WTC11 (cell line): ENCODE measurements at regions not wholly inside any gene's neighbourhood (a gene's known extent, or its start where the extent isn't known, plus 50 kb on each side); places are given as distances from the start of the nearest gene placed in this dataset.
"Not testable (repeated sequence)": the region's sequence is repeated elsewhere in the genome, so short reads cannot be mapped to it uniquely, and the experiment has no call there.

Source experiments
- ATAC-seq: fragments of 200-7000 bp; cut with Tn5 transposase; 2 replicates; pipeline ENCODE4 v1.10.0; 2021; ENCODE audit warnings: mild to moderate bottlenecking, moderate library complexity
- CTCF ChIA-PET: fragments of 300-600 bp; sonication (Branson Sonifier 250); formaldehyde crosslinking; loops from one replicate; lab custom pipeline; 2021; ENCODE audit warnings: antibody characterized with exemption; lab: Charles Lee
- POLR2A ChIA-PET: fragments of 350-600 bp; sonication (Branson Sonifier 250); formaldehyde crosslinking; loops from one replicate; lab custom pipeline; 2021; ENCODE audit warnings: antibody characterized with exemption; lab: Charles Lee
- DNase-seq: peaks from one replicate; pipeline ENCODE4 v3.0.0; 2021; ENCODE audit warnings: low spot score
- H3K27ac Mint-ChIP-seq: 2 replicates; pipeline ENCODE4 v1.8.0; 2021; ENCODE audit warnings: mixed read lengths
- H3K27me3 Mint-ChIP-seq: 2 replicates; pipeline ENCODE4 v1.8.0; 2021; ENCODE audit warnings: low read depth, mild to moderate bottlenecking, moderate library complexity, mixed read lengths
- H3K36me3 Mint-ChIP-seq: 2 replicates; pipeline ENCODE4 v1.8.0; 2021; ENCODE audit warnings: mixed read lengths
- H3K4me1 Mint-ChIP-seq: 2 replicates; pipeline ENCODE4 v1.8.0; 2022; ENCODE audit warnings: mixed read lengths
- H3K4me3 Mint-ChIP-seq: 2 replicates; pipeline ENCODE4 v1.8.0; 2021; ENCODE audit warnings: mild to moderate bottlenecking, moderate library complexity, mixed read lengths
- H3K9me3 Mint-ChIP-seq: 2 replicates; pipeline ENCODE4 v1.8.0; 2021; ENCODE audit warnings: mixed read lengths
- CREM ChIP-seq: sonication (generic); formaldehyde crosslinking; IDR thresholded peaks from 2 replicates; pipeline ENCODE4 v1.8.1; 2022; ENCODE audit warnings: mild to moderate bottlenecking, missing genetic modification reagents, moderate library complexity
- E2F1 ChIP-seq: sonication (generic); formaldehyde crosslinking; IDR thresholded peaks from 2 replicates; pipeline ENCODE4 v1.8.0; 2022; ENCODE audit warnings: mild to moderate bottlenecking, missing genetic modification reagents
- E2F4 ChIP-seq: sonication (generic); formaldehyde crosslinking; IDR thresholded peaks from 2 replicates; pipeline ENCODE4 v1.8.1; 2022; ENCODE audit warnings: low read depth, mild to moderate bottlenecking, moderate library complexity, missing genetic modification reagents, borderline replicate concordance
- ESRRA ChIP-seq: sonication (generic); formaldehyde crosslinking; IDR thresholded peaks from 2 replicates; pipeline ENCODE4 v1.8.1; 2022; ENCODE audit warnings: mild to moderate bottlenecking, missing genetic modification reagents, borderline replicate concordance
- FOXK1 ChIP-seq: sonication (generic); formaldehyde crosslinking; IDR thresholded peaks from 2 replicates; pipeline ENCODE4 v1.8.0; 2022; ENCODE audit warnings: mild to moderate bottlenecking, moderate library complexity, missing genetic modification reagents
- GABPB1 ChIP-seq: sonication (generic); formaldehyde crosslinking; IDR thresholded peaks from 2 replicates; pipeline ENCODE4 v1.8.1; 2023; ENCODE audit warnings: mild to moderate bottlenecking, missing genetic modification reagents
- GRHL2 ChIP-seq: fragments of 250-450 bp; sonication (Bioruptor Pico); IDR thresholded peaks from 2 replicates; pipeline ENCODE4 v1.8.0; 2022; ENCODE audit warnings: mild to moderate bottlenecking, moderate library complexity; ENCODE audit not compliant: insufficient replicate concordance, severe bottlenecking
- JAZF1 ChIP-seq: fragments of 250-450 bp; sonication (Bioruptor Pico); IDR thresholded peaks from 2 replicates; pipeline ENCODE4 v1.9.0; 2021; ENCODE audit warnings: moderate library complexity, mild to moderate bottlenecking, inconsistent platforms
- RORB ChIP-seq: fragments of 250-450 bp; sonication (Bioruptor Pico); IDR thresholded peaks from 2 replicates; pipeline ENCODE4 v1.9.0; 2021; ENCODE audit warnings: mild to moderate bottlenecking
- SMAD4 ChIP-seq: sonication (generic); formaldehyde crosslinking; IDR thresholded peaks from 2 replicates; pipeline ENCODE4 v1.8.0; 2022; ENCODE audit warnings: mild to moderate bottlenecking, missing genetic modification reagents
- ZNF138 ChIP-seq: sonication (generic); formaldehyde crosslinking; conservative IDR thresholded peaks from 2 replicates; pipeline ENCODE4 v1.8.1; 2022; ENCODE audit warnings: mild to moderate bottlenecking, moderate library complexity, missing genetic modification reagents
- TF ChIP-seq, protein P1 (sequence below): fragments of 250-450 bp; sonication (Bioruptor Pico); IDR thresholded peaks from 2 replicates; pipeline ENCODE4 v1.9.0; 2021; ENCODE audit warnings: mild to moderate bottlenecking
- TF ChIP-seq, protein P2 (sequence below): sonication (generic); formaldehyde crosslinking; IDR thresholded peaks from 2 replicates; pipeline ENCODE4 v1.8.0; 2022; ENCODE audit warnings: missing genetic modification reagents
- TF ChIP-seq, protein P3 (sequence below): sonication (generic); formaldehyde crosslinking; IDR thresholded peaks from 2 replicates; pipeline ENCODE4 v1.8.1; 2023; ENCODE audit warnings: mild to moderate bottlenecking, moderate library complexity, missing genetic modification reagents
- TF ChIP-seq, protein P4 (sequence below): sonication (generic); formaldehyde crosslinking; IDR thresholded peaks from 2 replicates; pipeline ENCODE4 v1.8.0; 2022; ENCODE audit warnings: mild to moderate bottlenecking, missing genetic modification reagents

DNA sequence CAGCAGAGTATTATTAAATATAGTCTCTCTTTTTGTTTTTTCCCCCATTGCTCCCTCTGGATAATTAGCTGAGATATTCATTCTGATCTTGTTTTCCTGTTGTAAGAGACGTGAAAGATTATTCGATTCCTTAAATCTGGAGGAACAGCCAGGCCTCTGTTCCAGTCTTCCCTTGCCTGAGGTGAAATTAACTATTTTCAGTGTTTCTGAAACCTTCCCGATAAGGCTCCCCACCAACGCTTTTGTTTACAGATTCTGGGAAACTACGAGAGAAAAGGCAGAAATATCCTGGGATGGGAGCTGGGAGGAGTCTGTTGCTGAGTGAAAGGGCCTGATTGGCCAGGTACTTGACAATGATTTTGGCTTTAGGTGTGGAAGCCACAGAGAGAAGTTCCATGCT lies 63.6 kb upstream of the AGR3 start:
- CTCF ChIA-PET = no interaction called here
- Mint-ChIP-seq H3K27me3 (no peaks in the 10 kb centered on the region; the same call in 1 of the 2 replicates), H3K4me1 (no peaks in the 10 kb centered on the region), H3K36me3 (peaks cover 57% of the 10 kb centered on the region), H3K9me3 (peaks cover 76% of the 10 kb centered on the region), H3K4me3 (no peak overlapping the region), H3K27ac (no peak overlapping the region)
- POLR2A ChIA-PET = no interaction called here
- TF ChIP-seq ZNF138 (no peak), CREM (CRISPR knock-in tag) (no peak), JAZF1 (no peak), ESRRA (CRISPR knock-in tag) (no peak), GRHL2 (CRISPR knock-in tag) (no peak), RORB (CRISPR knock-in tag) (no peak), E2F1 (no peak), GABPB1 (CRISPR knock-in tag) (no peak), FOXK1 (CRISPR knock-in tag) (no peak), SMAD4 (CRISPR knock-in tag) (no peak), E2F4 (CRISPR knock-in tag) (no peak)
- TF ChIP-seq, protein P1, sequence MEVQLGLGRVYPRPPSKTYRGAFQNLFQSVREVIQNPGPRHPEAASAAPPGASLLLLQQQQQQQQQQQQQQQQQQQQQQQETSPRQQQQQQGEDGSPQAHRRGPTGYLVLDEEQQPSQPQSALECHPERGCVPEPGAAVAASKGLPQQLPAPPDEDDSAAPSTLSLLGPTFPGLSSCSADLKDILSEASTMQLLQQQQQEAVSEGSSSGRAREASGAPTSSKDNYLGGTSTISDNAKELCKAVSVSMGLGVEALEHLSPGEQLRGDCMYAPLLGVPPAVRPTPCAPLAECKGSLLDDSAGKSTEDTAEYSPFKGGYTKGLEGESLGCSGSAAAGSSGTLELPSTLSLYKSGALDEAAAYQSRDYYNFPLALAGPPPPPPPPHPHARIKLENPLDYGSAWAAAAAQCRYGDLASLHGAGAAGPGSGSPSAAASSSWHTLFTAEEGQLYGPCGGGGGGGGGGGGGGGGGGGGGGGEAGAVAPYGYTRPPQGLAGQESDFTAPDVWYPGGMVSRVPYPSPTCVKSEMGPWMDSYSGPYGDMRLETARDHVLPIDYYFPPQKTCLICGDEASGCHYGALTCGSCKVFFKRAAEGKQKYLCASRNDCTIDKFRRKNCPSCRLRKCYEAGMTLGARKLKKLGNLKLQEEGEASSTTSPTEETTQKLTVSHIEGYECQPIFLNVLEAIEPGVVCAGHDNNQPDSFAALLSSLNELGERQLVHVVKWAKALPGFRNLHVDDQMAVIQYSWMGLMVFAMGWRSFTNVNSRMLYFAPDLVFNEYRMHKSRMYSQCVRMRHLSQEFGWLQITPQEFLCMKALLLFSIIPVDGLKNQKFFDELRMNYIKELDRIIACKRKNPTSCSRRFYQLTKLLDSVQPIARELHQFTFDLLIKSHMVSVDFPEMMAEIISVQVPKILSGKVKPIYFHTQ = no peak
- TF ChIP-seq, protein P2, sequence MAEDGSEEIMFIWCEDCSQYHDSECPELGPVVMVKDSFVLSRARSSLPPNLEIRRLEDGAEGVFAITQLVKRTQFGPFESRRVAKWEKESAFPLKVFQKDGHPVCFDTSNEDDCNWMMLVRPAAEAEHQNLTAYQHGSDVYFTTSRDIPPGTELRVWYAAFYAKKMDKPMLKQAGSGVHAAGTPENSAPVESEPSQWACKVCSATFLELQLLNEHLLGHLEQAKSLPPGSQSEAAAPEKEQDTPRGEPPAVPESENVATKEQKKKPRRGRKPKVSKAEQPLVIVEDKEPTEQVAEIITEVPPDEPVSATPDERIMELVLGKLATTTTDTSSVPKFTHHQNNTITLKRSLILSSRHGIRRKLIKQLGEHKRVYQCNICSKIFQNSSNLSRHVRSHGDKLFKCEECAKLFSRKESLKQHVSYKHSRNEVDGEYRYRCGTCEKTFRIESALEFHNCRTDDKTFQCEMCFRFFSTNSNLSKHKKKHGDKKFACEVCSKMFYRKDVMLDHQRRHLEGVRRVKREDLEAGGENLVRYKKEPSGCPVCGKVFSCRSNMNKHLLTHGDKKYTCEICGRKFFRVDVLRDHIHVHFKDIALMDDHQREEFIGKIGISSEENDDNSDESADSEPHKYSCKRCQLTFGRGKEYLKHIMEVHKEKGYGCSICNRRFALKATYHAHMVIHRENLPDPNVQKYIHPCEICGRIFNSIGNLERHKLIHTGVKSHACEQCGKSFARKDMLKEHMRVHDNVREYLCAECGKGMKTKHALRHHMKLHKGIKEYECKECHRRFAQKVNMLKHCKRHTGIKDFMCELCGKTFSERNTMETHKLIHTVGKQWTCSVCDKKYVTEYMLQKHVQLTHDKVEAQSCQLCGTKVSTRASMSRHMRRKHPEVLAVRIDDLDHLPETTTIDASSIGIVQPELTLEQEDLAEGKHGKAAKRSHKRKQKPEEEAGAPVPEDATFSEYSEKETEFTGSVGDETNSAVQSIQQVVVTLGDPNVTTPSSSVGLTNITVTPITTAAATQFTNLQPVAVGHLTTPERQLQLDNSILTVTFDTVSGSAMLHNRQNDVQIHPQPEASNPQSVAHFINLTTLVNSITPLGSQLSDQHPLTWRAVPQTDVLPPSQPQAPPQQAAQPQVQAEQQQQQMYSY (CRISPR knock-in tag) = no peak
- TF ChIP-seq, protein P3, sequence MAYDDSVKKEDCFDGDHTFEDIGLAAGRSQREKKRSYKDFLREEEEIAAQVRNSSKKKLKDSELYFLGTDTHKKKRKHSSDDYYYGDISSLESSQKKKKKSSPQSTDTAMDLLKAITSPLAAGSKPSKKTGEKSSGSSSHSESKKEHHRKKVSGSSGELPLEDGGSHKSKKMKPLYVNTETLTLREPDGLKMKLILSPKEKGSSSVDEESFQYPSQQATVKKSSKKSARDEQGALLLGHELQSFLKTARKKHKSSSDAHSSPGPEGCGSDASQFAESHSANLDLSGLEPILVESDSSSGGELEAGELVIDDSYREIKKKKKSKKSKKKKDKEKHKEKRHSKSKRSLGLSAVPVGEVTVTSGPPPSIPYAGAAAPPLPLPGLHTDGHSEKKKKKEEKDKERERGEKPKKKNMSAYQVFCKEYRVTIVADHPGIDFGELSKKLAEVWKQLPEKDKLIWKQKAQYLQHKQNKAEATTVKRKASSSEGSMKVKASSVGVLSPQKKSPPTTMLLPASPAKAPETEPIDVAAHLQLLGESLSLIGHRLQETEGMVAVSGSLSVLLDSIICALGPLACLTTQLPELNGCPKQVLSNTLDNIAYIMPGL (CRISPR knock-in tag) = no peak
- TF ChIP-seq, protein P4, sequence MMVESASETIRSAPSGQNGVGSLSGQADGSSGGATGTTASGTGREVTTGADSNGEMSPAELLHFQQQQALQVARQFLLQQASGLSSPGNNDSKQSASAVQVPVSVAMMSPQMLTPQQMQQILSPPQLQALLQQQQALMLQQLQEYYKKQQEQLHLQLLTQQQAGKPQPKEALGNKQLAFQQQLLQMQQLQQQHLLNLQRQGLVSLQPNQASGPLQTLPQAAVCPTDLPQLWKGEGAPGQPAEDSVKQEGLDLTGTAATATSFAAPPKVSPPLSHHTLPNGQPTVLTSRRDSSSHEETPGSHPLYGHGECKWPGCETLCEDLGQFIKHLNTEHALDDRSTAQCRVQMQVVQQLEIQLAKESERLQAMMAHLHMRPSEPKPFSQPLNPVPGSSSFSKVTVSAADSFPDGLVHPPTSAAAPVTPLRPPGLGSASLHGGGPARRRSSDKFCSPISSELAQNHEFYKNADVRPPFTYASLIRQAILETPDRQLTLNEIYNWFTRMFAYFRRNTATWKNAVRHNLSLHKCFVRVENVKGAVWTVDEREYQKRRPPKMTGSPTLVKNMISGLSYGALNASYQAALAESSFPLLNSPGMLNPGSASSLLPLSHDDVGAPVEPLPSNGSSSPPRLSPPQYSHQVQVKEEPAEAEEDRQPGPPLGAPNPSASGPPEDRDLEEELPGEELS (CRISPR knock-in tag) = no peak
- ATAC-seq = no peak
- no peak for DNase-seq

- H3K4me3 Mint-ChIP-seq, H3K27me3 Mint-ChIP-seq, CTCF ChIA-PET, ATAC-seq, H3K4me1 Mint-ChIP-seq, H3K27ac Mint-ChIP-seq, POLR2A ChIA-PET, DNase-seq: not testable (repeated sequence)
- H3K9me3 Mint-ChIP-seq = peaks cover 63% of the 10 kb centered on the region
- H3K36me3 Mint-ChIP-seq = peaks cover 44% of the 10 kb centered on the region
These were observed 66.3 kb upstream of the AGR3 start for GRCh38 chr7:16948110-16948509.
